Stimulated activated CD4-positive, alpha-beta T cell treated with anti-CD3 and anti-CD28 coated beads, TNF-alpha, amount 100 ng/mL, for 24 hours (primary cell): ENCODE measurements at regions not wholly inside any gene's neighbourhood (a gene's known extent, or its start where the extent isn't known, plus 50 kb on each side); places are given as distances from the start of the nearest gene placed in this dataset.

ENCODE experiments used
- DNase-seq, 3 experiments: peaks; one replicate each; pipeline ENCODE4 v3.0.0-alpha.2; 2020; ENCODE audit warnings: low read depth in 3 of 3

- no peak for DNase-seq
Measured at GRCh38 chr4:117326091-117326490, 240.7 kb upstream of the TRAM1L1 start.

- no peak for DNase-seq
Measured at GRCh38 chr4:117327491-117327890, 242.1 kb upstream of the TRAM1L1 start.

GRCh38 chr4:117328333-117328732 is 243.0 kb upstream of the TRAM1L1 start:
- no peak for DNase-seq

- no peak for DNase-seq
Measured at GRCh38 chr4:117331817-117332216, 246.4 kb upstream of the TRAM1L1 start.

- DNase-seq: no peak
Measured at GRCh38 chr4:117334451-117335188, 249.2 kb upstream of the TRAM1L1 start.

GRCh38 chr4:117357437-117357836 is 272.1 kb upstream of the TRAM1L1 start:
- no peak for DNase-seq

GRCh38 chr4:117357866-117358265 is 272.5 kb upstream of the TRAM1L1 start:
- DNase-seq: no peak

- DNase-seq: no peak
Measured at GRCh38 chr4:117370944-117371668, 285.7 kb upstream of the TRAM1L1 start.

GRCh38 chr4:117375101-117375500 is 289.7 kb upstream of the TRAM1L1 start:
- no peak for DNase-seq

GRCh38 chr4:117376692-117377091 is 291.3 kb upstream of the TRAM1L1 start:
- DNase-seq: no peak

GRCh38 chr4:117378942-117379341 is 293.6 kb upstream of the TRAM1L1 start:
- DNase-seq: no peak

GRCh38 chr4:117383468-117383867 is 298.1 kb upstream of the TRAM1L1 start:
- DNase-seq: no peak

GRCh38 chr4:117385526-117385925 is 300.1 kb upstream of the TRAM1L1 start:
- no peak for DNase-seq

GRCh38 chr4:117387072-117387471 is 301.7 kb upstream of the TRAM1L1 start:
- no peak for DNase-seq

- DNase-seq: no peak
Measured at GRCh38 chr4:117400039-117400835, 314.9 kb upstream of the TRAM1L1 start.

GRCh38 chr4:117412661-117413060 is 327.3 kb upstream of the TRAM1L1 start:
- DNase-seq: no peak

- no peak for DNase-seq
Measured at GRCh38 chr4:117417856-117418255, 332.5 kb upstream of the TRAM1L1 start.

- no peak for DNase-seq
Measured at GRCh38 chr4:117420948-117421347, 335.6 kb upstream of the TRAM1L1 start.

GRCh38 chr4:117421706-117422105 is 336.3 kb upstream of the TRAM1L1 start:
- DNase-seq: no peak

GRCh38 chr4:117422297-117422696 is 336.9 kb upstream of the TRAM1L1 start:
- DNase-seq: no peak

- no peak for DNase-seq
Measured at GRCh38 chr4:117425636-117426035, 340.3 kb upstream of the TRAM1L1 start.

GRCh38 chr4:117428536-117428935 is 343.2 kb upstream of the TRAM1L1 start:
- no peak for DNase-seq

- DNase-seq: no peak
Measured at GRCh38 chr4:117429061-117429460, 343.7 kb upstream of the TRAM1L1 start.
